IMR-90 (cell line): ENCODE measurements at regions not wholly inside any gene's neighbourhood (a gene's known extent, or its start where the extent isn't known, plus 50 kb on each side); places are given as distances from the start of the nearest gene placed in this dataset.
A peak's percentile ranks its signal among the peaks of the same experiment; 100 is the strongest.

Experiments used
- ATAC-seq: fragments of 200-7000 bp; cut with Tn5 transposase; 2 replicates; pipeline ENCODE4 v1.9.1; 2020; ENCODE audit warnings: low read depth, mild to moderate bottlenecking, moderate library complexity
- BruUV-seq: library from RNA; stranded (reverse); fragments of 400-500 nt; replicated peaks from 2 replicates; lab custom pipeline; 2021; lab: Mats Ljungman, UMichigan
- CTCF ChIA-PET: fragments of 300-600 bp; formaldehyde crosslinking; extraction: SDS; loops from one replicate; lab custom pipeline; 2021; ENCODE audit warnings: antibody characterized with exemption; lab: Yijun Ruan, JAX
- POLR2A ChIA-PET: fragments of 300-600 bp; sonication (Branson Sonifier 250); formaldehyde crosslinking; loops from one replicate; lab custom pipeline; 2022; ENCODE audit warnings: antibody characterized with exemption; ENCODE audit not compliant: unreplicated experiment; lab: Charles Lee
- DNase-seq: peaks from one replicate; pipeline ENCODE4 v3.0.0; 2013
- H2AFZ ChIP-seq: replicated peaks from 2 replicates; pipeline ENCODE3; 2013; ENCODE audit warnings: low read length, mild to moderate bottlenecking; ENCODE audit not compliant: poor library complexity
- H2AK5ac ChIP-seq: 2 replicates; pipeline ENCODE4 v1.6.1; 2013; ENCODE audit warnings: low read depth, low read length, inconsistent platforms
- H2AK9ac ChIP-seq: replicated peaks from 2 replicates; pipeline ENCODE3; 2013; ENCODE audit warnings: mild to moderate bottlenecking, low read depth, low read length, moderate library complexity; ENCODE audit not compliant: poor library complexity
- H2BK120ac ChIP-seq: 2 replicates; pipeline ENCODE4 v1.6.1; 2013; ENCODE audit warnings: low read depth, low read length, inconsistent platforms
- H2BK15ac ChIP-seq: 3 replicates; pipeline ENCODE4 v1.6.1; 2013; ENCODE audit warnings: low read depth, low read length, inconsistent platforms
- H2BK20ac ChIP-seq: 2 replicates; pipeline ENCODE4 v1.6.1; 2013; ENCODE audit warnings: low read depth, mild to moderate bottlenecking, inconsistent platforms, low read length, moderate library complexity
- H2BK5ac ChIP-seq: 2 replicates; pipeline ENCODE4 v1.6.1; 2013; ENCODE audit warnings: mild to moderate bottlenecking, low read depth, low read length, inconsistent platforms; ENCODE audit not compliant: poor library complexity, severe bottlenecking
- H3K14ac ChIP-seq: replicated peaks from 2 replicates; pipeline ENCODE4 v1.6.1; 2013; ENCODE audit warnings: low read depth, low read length, inconsistent platforms
- H3K18ac ChIP-seq: 2 replicates; pipeline ENCODE4 v1.6.1; 2013; ENCODE audit warnings: low read depth, low read length, control low read depth
- H3K23ac ChIP-seq: 2 replicates; pipeline ENCODE4 v1.6.1; 2013; ENCODE audit warnings: low read depth, low read length, inconsistent platforms
- H3K27ac ChIP-seq: 2 replicates; pipeline ENCODE4 v1.5.1; 2013; ENCODE audit warnings: mild to moderate bottlenecking, control low read depth, low read length; ENCODE audit not compliant: insufficient read depth
- H3K27me3 ChIP-seq: 2 replicates; pipeline ENCODE4 v1.6.1; 2013; ENCODE audit warnings: low read length; ENCODE audit not compliant: control insufficient read depth, insufficient read depth
- H3K36me3 ChIP-seq: 2 replicates; pipeline ENCODE4 v1.6.1; 2013; ENCODE audit warnings: low read length, mixed read lengths; ENCODE audit not compliant: control insufficient read depth, insufficient read depth
- H3K4ac ChIP-seq: 2 replicates; pipeline ENCODE4 v1.6.1; 2013; ENCODE audit warnings: low read depth, low read length, inconsistent platforms
- H3K4me1 ChIP-seq: 2 replicates; pipeline ENCODE4 v1.6.1; 2013; ENCODE audit warnings: low read length, mixed read lengths; ENCODE audit not compliant: control insufficient read depth, insufficient read depth
- H3K4me2 ChIP-seq: 2 replicates; pipeline ENCODE4 v1.6.1; 2013; ENCODE audit warnings: low read depth, mild to moderate bottlenecking, control low read depth, low read length, moderate library complexity
- H3K4me3 ChIP-seq: 2 replicates; pipeline ENCODE4 v1.5.1; 2013; ENCODE audit warnings: low read depth, mild to moderate bottlenecking, control low read depth, low read length, moderate library complexity; ENCODE audit not compliant: insufficient read depth
- H3K56ac ChIP-seq: 2 replicates; pipeline ENCODE4 v1.6.1; 2013; ENCODE audit warnings: low read length, inconsistent platforms; ENCODE audit not compliant: insufficient read depth; ENCODE audit errors: extremely low read depth
- H3K79me1 ChIP-seq, 2 experiments: 2 replicates each; pipeline ENCODE4 v1.6.1; 2013; ENCODE audit warnings: low read length in 2 of 2, inconsistent platforms in 1 of 2, low read depth in 1 of 2
- H3K9ac ChIP-seq: 2 replicates; pipeline ENCODE4 v1.6.1; 2013; ENCODE audit warnings: low read depth, low read length, control low read depth
- H3K9me1 ChIP-seq: 2 replicates; pipeline ENCODE4 v1.6.1; 2013; ENCODE audit warnings: low read length, inconsistent platforms; ENCODE audit not compliant: insufficient read depth
- H3K9me3 ChIP-seq: 2 replicates; pipeline ENCODE4 v1.6.1; 2013; ENCODE audit warnings: low read length; ENCODE audit not compliant: control insufficient read depth, insufficient read depth
- H4K20me1 ChIP-seq: 2 replicates; pipeline ENCODE4 v1.6.1; 2013; ENCODE audit warnings: low read length, inconsistent platforms; ENCODE audit not compliant: insufficient read depth
- H4K5ac ChIP-seq: 2 replicates; pipeline ENCODE4 v1.6.1; 2013; ENCODE audit warnings: mild to moderate bottlenecking, low read depth, low read length, control low read depth
- H4K8ac ChIP-seq, 2 experiments: 2 replicates each; pipeline ENCODE4 v1.6.1; 2013; ENCODE audit warnings: low read depth in 2 of 2, low read length in 2 of 2, control low read depth in 1 of 2, inconsistent platforms in 1 of 2
- H4K91ac ChIP-seq: 2 replicates; pipeline ENCODE4 v1.6.1; 2013; ENCODE audit warnings: low read depth, low read length, inconsistent platforms; ENCODE audit not compliant: insufficient read depth
- FOS ChIP-seq: fragments of 150-350 bp; IDR thresholded peaks from 2 replicates; pipeline ENCODE4 v1.6.1; 2016; ENCODE audit warnings: low read depth, low read length
- MAFK ChIP-seq: IDR thresholded peaks from 2 replicates; pipeline ENCODE4 v1.6.1; 2012; ENCODE audit warnings: low read depth, low read length, improper control_type of control experiment
- WGBS, 2 experiments: methylation state at CpG; one replicate each; pipeline versions ENCODE4 v1.1.5 to v1.1.7; 2013; ENCODE audit warnings: missing lambda C conversion rate in 2 of 2; ENCODE audit not compliant: insufficient read length in 1 of 2; ENCODE audit errors: extremely low coverage in 2 of 2; 5-methylcytosine and 5-hydroxymethylcytosine counted together
- dilution Hi-C: fragments of 300-500 bp; cut with HindIII; formaldehyde crosslinking; loops from one replicate; pipeline ENCODE4 v1.14.3; 2018; ENCODE audit warnings: low sequenced_read_pairs; ENCODE audit not compliant: unreplicated experiment
- in situ Hi-C: fragments of 300-500 bp; cut with MboI; formaldehyde crosslinking; loops from 3 replicates; pipeline ENCODE4 v1.14.3; 2019; ENCODE audit warnings: low sequenced_read_pairs, inconsistent platforms, mixed read lengths
- intact Hi-C: fragments of 100-400 bp; cut with micrococcal nuclease; formaldehyde crosslinking; loops from 2 replicates; pipeline ENCODE4 v1.10.0; 2022

DNA sequence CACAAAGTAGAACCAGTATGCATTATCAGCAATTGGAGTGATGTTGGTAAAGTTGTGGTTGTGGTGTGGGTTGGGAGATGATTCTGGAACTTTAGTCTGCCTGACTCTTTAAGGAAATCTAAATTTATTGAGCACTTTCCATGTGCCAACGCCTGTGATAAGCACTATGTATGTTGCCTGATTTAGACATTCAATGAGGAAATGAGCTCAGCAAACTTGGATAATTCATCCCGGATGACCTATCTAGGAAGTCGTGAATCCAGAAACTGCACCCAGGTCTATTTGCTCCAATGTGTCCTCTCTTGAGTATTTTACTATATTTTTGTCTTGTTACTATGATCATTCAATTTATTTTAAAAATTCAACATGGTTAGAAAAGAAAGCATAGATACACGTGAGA lies 400.8 kb upstream of the MMADHC start:
- POLR2A ChIA-PET, result no interaction called here
- H3K4ac ChIP-seq, result no peak overlapping the region
- no peak overlapping the region for H4K8ac ChIP-seq
- DNase-seq, result no peak
- CTCF ChIA-PET, result no interaction called here
- H3K27ac ChIP-seq, result no peak overlapping the region
- no peaks in the 10 kb centered on the region for H4K20me1 ChIP-seq
- H2BK120ac ChIP-seq, result no peak overlapping the region
- no peak overlapping the region for H3K4me3 ChIP-seq
- intact Hi-C loops (no loop called here), in situ Hi-C loops (no loop called here), dilution Hi-C loops (no loop called here)
- H3K9me3 ChIP-seq, result no peaks in the 10 kb centered on the region
- no peak overlapping the region for H4K5ac ChIP-seq
- no CpG with 5 or more reads among the region's 4 CpGs for WGBS, 2 experiments
- no peaks in the 10 kb centered on the region for H3K36me3 ChIP-seq
- H2AFZ ChIP-seq, result no peak overlapping the region
- H3K9me1 ChIP-seq, result 0 out of 2 replicates have a peak, but pooled peaks cover 3% of the 10 kb centered on the region
- peak overlapping the region; percentile 45; the same call in 1 of the 3 replicates for H2BK15ac ChIP-seq
- no peak overlapping the region for H2BK5ac ChIP-seq
- H4K91ac ChIP-seq, result no peak overlapping the region
- H3K27me3 ChIP-seq, result no peaks in the 10 kb centered on the region
- H3K18ac ChIP-seq, result no peak overlapping the region
- no peak overlapping the region for H3K23ac ChIP-seq
- no TSS peak for BruUV-seq
- H2BK20ac ChIP-seq, result peak overlapping the region; percentile 16; the same call in 1 of the 2 replicates
- no peaks in the 10 kb centered on the region for H3K79me1 ChIP-seq
- no peak for ATAC-seq
- H3K4me2 ChIP-seq, result no peak overlapping the region
- no peak overlapping the region for H2AK9ac ChIP-seq
- H3K14ac ChIP-seq, result no peak overlapping the region
- peaks cover 6% of the 10 kb centered on the region for H3K4me1 ChIP-seq
- no peak overlapping the region for H3K9ac ChIP-seq
- peak overlapping the region; percentile 57; the same call in 1 of the 2 replicates for H2AK5ac ChIP-seq
- TF ChIP-seq MAFK (no peak), FOS (no peak)
- no peak overlapping the region for H3K56ac ChIP-seq
